ENCODE measurements at regions not wholly inside any gene's neighbourhood (a gene's known extent, or its start where the extent isn't known, plus 50 kb on each side); places are given as distances from the start of the nearest gene placed in this dataset.

DNA sequence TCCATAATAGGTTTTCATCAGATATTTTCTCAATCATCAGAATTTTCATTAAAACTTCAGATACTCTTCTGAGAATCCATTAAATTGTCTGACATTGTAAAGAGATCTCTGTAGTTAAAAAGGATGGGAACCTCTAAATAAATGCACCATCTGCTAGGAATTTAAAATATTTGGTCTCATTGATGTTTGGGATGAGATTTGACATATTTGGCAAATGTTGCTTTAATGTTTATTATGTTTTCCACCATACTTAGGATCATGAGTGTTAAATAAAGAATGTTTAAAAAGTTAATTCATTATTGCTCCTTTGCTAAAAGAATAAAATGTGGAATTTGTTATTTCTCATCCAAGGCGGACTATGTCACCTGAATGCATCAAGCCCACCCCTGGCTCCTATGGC is 85.5 kb upstream of the VANGL1 start:
- TF ChIP-seq POLR2A (IDR thresholded peaks at IDR 0.05): no peak
- TF ChIP-seq EP300 (IDR thresholded peaks at IDR 0.05): no peak
- TF ChIP-seq, protein P1, sequence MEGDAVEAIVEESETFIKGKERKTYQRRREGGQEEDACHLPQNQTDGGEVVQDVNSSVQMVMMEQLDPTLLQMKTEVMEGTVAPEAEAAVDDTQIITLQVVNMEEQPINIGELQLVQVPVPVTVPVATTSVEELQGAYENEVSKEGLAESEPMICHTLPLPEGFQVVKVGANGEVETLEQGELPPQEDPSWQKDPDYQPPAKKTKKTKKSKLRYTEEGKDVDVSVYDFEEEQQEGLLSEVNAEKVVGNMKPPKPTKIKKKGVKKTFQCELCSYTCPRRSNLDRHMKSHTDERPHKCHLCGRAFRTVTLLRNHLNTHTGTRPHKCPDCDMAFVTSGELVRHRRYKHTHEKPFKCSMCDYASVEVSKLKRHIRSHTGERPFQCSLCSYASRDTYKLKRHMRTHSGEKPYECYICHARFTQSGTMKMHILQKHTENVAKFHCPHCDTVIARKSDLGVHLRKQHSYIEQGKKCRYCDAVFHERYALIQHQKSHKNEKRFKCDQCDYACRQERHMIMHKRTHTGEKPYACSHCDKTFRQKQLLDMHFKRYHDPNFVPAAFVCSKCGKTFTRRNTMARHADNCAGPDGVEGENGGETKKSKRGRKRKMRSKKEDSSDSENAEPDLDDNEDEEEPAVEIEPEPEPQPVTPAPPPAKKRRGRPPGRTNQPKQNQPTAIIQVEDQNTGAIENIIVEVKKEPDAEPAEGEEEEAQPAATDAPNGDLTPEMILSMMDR (IDR thresholded peaks at IDR 0.05): no peak
- TF ChIP-seq POLR2AphosphoS5 (IDR thresholded peaks at IDR 0.05): no peak
- no peaks in the 10 kb centered on the region for H3K9me3 ChIP-seq
- H3K27ac ChIP-seq: no peak overlapping the region
- H3K36me3 ChIP-seq: no peaks in the 10 kb centered on the region
- DNase-seq: no peak
- intact Hi-C loops (cut with DNase I): no loop called here
- H3K4me3 ChIP-seq: no peak overlapping the region
- WGBS, 2 donors: 94 to 95% methylated on average over 1 of the region's 1 CpG
- H3K27me3 ChIP-seq: no peaks in the 10 kb centered on the region
- H3K4me1 ChIP-seq: no peaks in the 10 kb centered on the region

DNA sequence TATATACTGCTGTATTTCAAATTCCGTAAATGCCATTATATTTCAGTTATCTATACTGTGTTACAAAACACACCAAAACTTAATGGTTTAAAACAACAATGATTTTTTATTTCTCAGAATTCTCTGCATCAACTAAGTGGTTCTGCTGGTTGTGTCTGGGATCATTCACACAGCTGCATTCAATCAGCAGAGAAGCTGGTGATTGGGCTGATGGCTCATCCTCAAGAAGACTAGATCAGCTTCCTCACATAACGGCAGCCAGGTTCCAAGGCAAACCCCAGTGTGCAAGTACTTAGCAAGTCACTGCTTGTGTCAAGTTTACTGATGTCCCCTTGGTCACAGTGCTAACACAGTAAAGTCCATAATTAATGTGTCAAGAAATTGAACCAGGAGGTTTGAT is 86.3 kb upstream of the VANGL1 start:
- no peaks in the 10 kb centered on the region for H3K36me3 ChIP-seq

DNA sequence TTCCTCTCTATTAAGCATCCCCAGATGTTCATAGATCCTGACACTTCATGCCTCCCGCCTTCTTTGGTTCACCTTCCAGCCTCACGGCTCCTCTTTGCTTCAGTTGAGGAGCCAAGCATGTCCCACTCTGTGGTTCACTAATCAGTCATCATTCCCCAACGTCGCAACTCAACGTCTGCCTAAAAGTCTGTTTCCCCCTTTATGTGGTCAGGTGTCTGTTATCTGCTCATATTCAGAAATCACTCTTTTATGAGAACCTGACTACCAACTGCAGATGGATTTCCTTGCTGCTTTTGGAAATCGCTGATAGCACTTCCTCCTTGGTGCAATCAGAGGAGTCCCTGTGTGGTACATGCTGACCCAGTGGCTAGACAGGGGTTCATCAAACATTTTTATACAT is 94.1 kb upstream of the VANGL1 start:
- no peak for DNase-seq
- 45 to 70% methylated on average over 6 of the region's 6 CpGs for WGBS, 2 donors
- Histone ChIP-seq H3K4me1 (peaks cover 0 to 16% (median 4%) of the 10 kb centered on the region in 4 donors), H3K36me3 (no peaks in the 10 kb centered on the region), H3K9me3 (no peaks in the 10 kb centered on the region), H3K4me3 (no peak overlapping the region), H3K27me3 (no peaks in the 10 kb centered on the region), H3K27ac (no peak overlapping the region)
- TF ChIP-seq POLR2AphosphoS5 (IDR thresholded peaks at IDR 0.05) (no peak), EP300 (IDR thresholded peaks at IDR 0.05) (no peak)
- intact Hi-C loops (cut with DNase I): no loop called here

More for the DNA sequence above, 86.3 kb upstream of the VANGL1 start:
- Histone ChIP-seq H3K4me3 (no peak overlapping the region), H3K9me3 (no peaks in the 10 kb centered on the region), H3K27me3 (no peaks in the 10 kb centered on the region), H3K4me1 (no peaks in the 10 kb centered on the region), H3K27ac (no peak overlapping the region)
- intact Hi-C loops (cut with DNase I): no loop called here
- TF ChIP-seq POLR2AphosphoS5 (IDR thresholded peaks at IDR 0.05) (no peak), EP300 (IDR thresholded peaks at IDR 0.05) (no peak), POLR2A (IDR thresholded peaks at IDR 0.05) (no peak)
- TF ChIP-seq, protein P1 (IDR thresholded peaks at IDR 0.05): no peak
- DNase-seq: no peak
- WGBS, 2 donors: 36 to 61% methylated on average over 2 of the region's 2 CpGs

DNA sequence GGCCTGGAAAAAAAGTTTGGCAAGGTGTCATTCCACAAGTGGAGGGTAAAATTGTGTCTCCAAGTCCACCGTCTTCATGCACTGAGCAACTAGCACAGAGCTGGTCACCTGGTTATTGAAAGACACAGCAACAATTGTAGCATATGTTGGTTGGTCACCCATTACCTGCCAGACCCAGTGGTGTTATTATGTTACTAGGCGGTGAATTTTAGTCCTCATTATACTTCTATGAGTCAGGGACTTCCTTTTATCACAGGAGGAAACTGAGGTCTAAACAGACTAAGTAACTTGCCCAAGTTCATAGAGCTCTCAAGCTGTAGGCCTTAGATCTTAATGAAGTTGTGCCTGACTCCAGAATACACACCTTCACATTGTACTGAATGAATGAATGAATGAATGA is 94.9 kb upstream of the VANGL1 start:
- H3K4me1 ChIP-seq: peaks cover 0 to 16% (median 4%) of the 10 kb centered on the region in 4 donors
- no peak for DNase-seq
- intact Hi-C loops (cut with DNase I): no loop called here
- no peak overlapping the region for H3K4me3 ChIP-seq
- TF ChIP-seq EP300 (IDR thresholded peaks at IDR 0.05): no peak
- TF ChIP-seq POLR2A (IDR thresholded peaks at IDR 0.05): no peak
- TF ChIP-seq, protein P1 (IDR thresholded peaks at IDR 0.05): no peak
- no peak for TF ChIP-seq POLR2AphosphoS5 (IDR thresholded peaks at IDR 0.05)
- no peaks in the 10 kb centered on the region for H3K9me3 ChIP-seq
- no peak overlapping the region for H3K27ac ChIP-seq
- H3K27me3 ChIP-seq: no peaks in the 10 kb centered on the region
- WGBS, 2 donors: 96 to 98% methylated on average over 2 of the region's 2 CpGs
- H3K36me3 ChIP-seq: no peaks in the 10 kb centered on the region

DNA sequence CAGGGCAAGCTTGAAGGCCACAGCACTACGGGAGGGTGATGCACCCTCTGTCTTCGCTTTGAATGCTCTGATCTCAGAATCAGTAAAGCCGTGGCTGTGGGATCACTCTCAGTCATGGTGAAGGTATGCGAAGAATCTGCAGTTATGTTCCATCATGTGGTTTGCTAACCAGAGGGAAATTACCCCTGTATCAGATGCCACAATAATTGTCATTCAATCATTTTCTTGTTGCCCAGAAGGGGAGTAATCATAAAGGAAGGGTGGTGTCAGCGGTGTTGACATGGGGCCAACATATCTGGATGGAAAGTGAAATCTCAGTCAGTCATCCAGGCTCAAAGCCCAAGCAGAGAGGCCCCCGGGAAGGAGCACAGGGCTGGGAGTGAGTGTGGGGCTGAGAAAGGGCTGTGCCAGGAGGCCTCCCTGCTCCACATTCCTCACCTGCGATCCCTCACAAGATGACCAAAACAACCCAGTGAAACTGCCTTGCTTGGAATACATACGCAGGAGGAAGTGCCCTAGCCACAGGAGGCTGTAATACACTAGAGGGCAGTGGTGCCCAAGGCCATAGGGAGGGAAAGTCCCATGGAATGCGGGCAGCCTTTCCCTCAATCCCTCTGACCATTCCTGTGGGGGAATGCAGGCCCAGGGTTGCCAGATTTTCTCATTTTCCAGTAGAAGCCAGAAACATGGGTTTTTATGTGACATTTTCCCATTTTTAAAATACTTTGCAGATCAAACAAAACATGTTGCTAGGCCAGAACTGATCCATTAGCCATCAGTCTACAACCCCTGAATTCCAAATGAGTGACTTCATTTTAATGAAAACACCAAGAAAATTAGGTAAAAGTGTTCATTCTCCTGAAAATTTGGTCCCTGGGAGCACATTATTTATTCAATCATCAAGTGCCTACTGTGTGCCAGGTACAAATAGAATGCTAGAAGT is 95.7 kb upstream of the VANGL1 start:
- peak overlapping the region in 3 of 4 donors; percentile 27 to 41 (median 38) for H3K27ac ChIP-seq

More for the DNA sequence above, 95.7 kb upstream of the VANGL1 start:
- no peaks in the 10 kb centered on the region for H3K27me3 ChIP-seq
- no peak for TF ChIP-seq EP300 (IDR thresholded peaks at IDR 0.05)
- TF ChIP-seq, protein P1 (IDR thresholded peaks at IDR 0.05): peak in 2 of 4 experiments; percentile 15 to 29
- peaks cover 0 to 16% (median 4%) of the 10 kb centered on the region in 4 donors for H3K4me1 ChIP-seq
- H3K9me3 ChIP-seq: no peaks in the 10 kb centered on the region
- H3K4me3 ChIP-seq: no peak overlapping the region
- no peaks in the 10 kb centered on the region for H3K36me3 ChIP-seq
- no peak for DNase-seq
- intact Hi-C loops (cut with DNase I): no loop called here
- WGBS, 2 donors: 35 to 60% methylated on average over 9 of the region's 9 CpGs
